H1 (cell line): ENCODE measurements at regions not wholly inside any gene's neighbourhood (a gene's known extent, or its start where the extent isn't known, plus 50 kb on each side); places are given as distances from the start of the nearest gene placed in this dataset.
"Not testable (repeated sequence)": the region's sequence is repeated elsewhere in the genome, so short reads cannot be mapped to it uniquely, and the experiment has no call there.

Experiments used
- CTCF ChIA-PET: fragments of 300-600 bp; sonication (Branson Sonifier 250); formaldehyde crosslinking; loops from one replicate; lab custom pipeline; 2021; ENCODE audit not compliant: partially characterized antibody; lab: Charles Lee
- POLR2A ChIA-PET: fragments of 300-600 bp; sonication (Branson Sonifier 250); formaldehyde crosslinking; loops from one replicate; lab custom pipeline; 2021; ENCODE audit warnings: inconsistent platforms; ENCODE audit not compliant: partially characterized antibody; lab: Charles Lee
- DNase-seq, 2 experiments: peaks; one replicate each; pipeline versions ENCODE4 v3.0.0 to v3.0.0-alpha.2; 2010 to 2022; ENCODE audit warnings: low spot score in 2 of 2, low read depth in 1 of 2, mixed read lengths in 1 of 2
- FAIRE-seq: peaks from 2 replicates; lab custom pipeline; 2011; peaks lifted over from hg19 to GRCh38; lab: Jason Lieb, UNC
- H2AFZ ChIP-seq: 2 replicates; pipeline ENCODE4 v1.8.1; 2012; ENCODE audit warnings: low read length, inconsistent platforms
- H2AK5ac ChIP-seq: 2 replicates; pipeline ENCODE4 v1.6.1; 2013; ENCODE audit warnings: low read depth, low read length
- H2BK120ac ChIP-seq: replicated peaks from 2 replicates; pipeline ENCODE3; 2013; ENCODE audit warnings: low read depth, low read length, inconsistent platforms
- H2BK12ac ChIP-seq: 2 replicates; pipeline ENCODE4 v1.6.1; 2013; ENCODE audit warnings: low read depth, low read length
- H2BK15ac ChIP-seq: 2 replicates; pipeline ENCODE4 v1.6.1; 2013; ENCODE audit warnings: low read length
- H2BK20ac ChIP-seq: 2 replicates; pipeline ENCODE4 v1.6.1; 2013; ENCODE audit warnings: low read length
- H2BK5ac ChIP-seq: 2 replicates; pipeline ENCODE4 v1.6.1; 2013; ENCODE audit warnings: low read depth, low read length
- H3K14ac ChIP-seq: 2 replicates; pipeline ENCODE4 v1.6.1; 2013; ENCODE audit warnings: inconsistent platforms; ENCODE audit not compliant: insufficient read length
- H3K18ac ChIP-seq: 2 replicates; pipeline ENCODE4 v1.6.1; 2013; ENCODE audit warnings: low read length; ENCODE audit errors: extremely low read depth
- H3K23ac ChIP-seq: 2 replicates; pipeline ENCODE4 v1.6.1; 2013; ENCODE audit warnings: inconsistent platforms; ENCODE audit not compliant: insufficient read length
- H3K23me2 ChIP-seq: 2 replicates; pipeline ENCODE4 v1.6.1; 2013; ENCODE audit warnings: low read depth, low read length
- H3K27ac ChIP-seq: 2 replicates; pipeline ENCODE4 v1.6.1; 2011; ENCODE audit warnings: low read depth, low read length, inconsistent platforms
- H3K27me3 ChIP-seq, 4 experiments: replicated peaks in 1 of 4; 1 replicate in 1 of 4; 2 replicates in 3 of 4; pipeline versions ENCODE4 v1.6.1 to v1.8.1; 2011 to 2013; ENCODE audit warnings: low read length in 3 of 4, mild to moderate bottlenecking in 3 of 4, inconsistent platforms in 2 of 4, mixed read lengths in 2 of 4, moderate library complexity in 1 of 4; ENCODE audit not compliant: control insufficient read depth in 3 of 4, insufficient read depth in 3 of 4; ENCODE audit errors: extremely low read depth in 1 of 4
- H3K36me3 ChIP-seq, 4 experiments: 2 replicates each; pipeline versions ENCODE4 v1.6.1 to v1.8.1; 2011 to 2013; ENCODE audit warnings: mild to moderate bottlenecking in 4 of 4, low read length in 3 of 4, moderate library complexity in 2 of 4, control low read depth in 1 of 4, inconsistent platforms in 1 of 4; ENCODE audit not compliant: insufficient read depth in 4 of 4, control insufficient read depth in 2 of 4
- H3K4ac ChIP-seq: replicated peaks from 2 replicates; pipeline ENCODE3; 2013; ENCODE audit warnings: low read length, low read depth, mixed read lengths, inconsistent platforms; ENCODE audit not compliant: insufficient read length
- H3K4me1 ChIP-seq, 4 experiments: replicated peaks in 1 of 4; 1 replicate in 1 of 4; 2 replicates in 3 of 4; pipeline versions ENCODE4 v1.6.1 to v1.8.1; 2011 to 2013; ENCODE audit warnings: low read length in 3 of 4, inconsistent platforms in 2 of 4, mixed read lengths in 1 of 4; ENCODE audit not compliant: insufficient read depth in 4 of 4, control insufficient read depth in 3 of 4
- H3K4me2 ChIP-seq, 2 experiments: 2 replicates each; pipeline versions ENCODE4 v1.6.1 to v1.8.1; 2011 to 2013; ENCODE audit warnings: low read depth in 2 of 2, low read length in 2 of 2, control low read depth in 1 of 2, inconsistent platforms in 1 of 2, mild to moderate bottlenecking in 1 of 2; ENCODE audit not compliant: insufficient read depth in 1 of 2
- H3K4me3 ChIP-seq, 4 experiments: fragments of 200-600, 300-600 bp in 1 of 4; sonication (generic), shearing (Covaris generic), sonication (Bioruptor Twin) in 1 of 4; 2 replicates each; pipeline versions ENCODE4 v1.5.1 to v1.8.1; 2011 to 2016; ENCODE audit warnings: low read length in 4 of 4, low read depth in 3 of 4, control low read depth in 2 of 4, inconsistent platforms in 2 of 4, mild to moderate bottlenecking in 2 of 4, mixed read lengths in 1 of 4, moderate library complexity in 1 of 4; ENCODE audit not compliant: insufficient read depth in 2 of 4; ENCODE audit errors: extremely low read depth in 1 of 4
- H3K56ac ChIP-seq: replicated peaks from 2 replicates; pipeline ENCODE3; 2013; ENCODE audit warnings: low read depth, mild to moderate bottlenecking, mixed read lengths, low read length, inconsistent platforms; ENCODE audit not compliant: insufficient read length
- H3K79me1 ChIP-seq: 2 replicates; pipeline ENCODE4 v1.6.1; 2013; ENCODE audit warnings: low read depth, low read length, control low read depth
- H3K79me2 ChIP-seq, 2 experiments: 2 replicates each; pipeline versions ENCODE4 v1.6.1 to v1.8.1; 2012 to 2013; ENCODE audit warnings: low read length in 2 of 2, mild to moderate bottlenecking in 2 of 2, inconsistent platforms in 1 of 2; ENCODE audit not compliant: insufficient read depth in 2 of 2, control insufficient read depth in 1 of 2
- H3K9ac ChIP-seq, 4 experiments: replicated peaks in 1 of 4; 1 replicate in 1 of 4; 2 replicates in 3 of 4; pipeline versions ENCODE4 v1.6.1 to v1.8.1; 2011 to 2013; ENCODE audit warnings: low read depth in 3 of 4, low read length in 3 of 4, control low read depth in 2 of 4, mild to moderate bottlenecking in 2 of 4, moderate library complexity in 2 of 4, inconsistent platforms in 1 of 4; ENCODE audit errors: extremely low read depth in 1 of 4
- H3K9me3 ChIP-seq, 2 experiments: 2 replicates each; pipeline versions ENCODE4 v1.6.1 to v1.8.1; 2012 to 2013; ENCODE audit warnings: mild to moderate bottlenecking in 2 of 2, moderate library complexity in 2 of 2, control low read depth in 1 of 2, inconsistent platforms in 1 of 2, low read depth in 1 of 2, low read length in 1 of 2, mixed read lengths in 1 of 2; ENCODE audit not compliant: insufficient read depth in 2 of 2
- H4K20me1 ChIP-seq, 2 experiments: replicated peaks in 1 of 2; 2 replicates each; pipeline versions ENCODE3 to v1.8.1; 2011 to 2013; ENCODE audit warnings: inconsistent platforms in 2 of 2, low read length in 2 of 2, mild to moderate bottlenecking in 1 of 2; ENCODE audit not compliant: insufficient read depth in 2 of 2, control insufficient read depth in 1 of 2
- H4K5ac ChIP-seq: 2 replicates; pipeline ENCODE4 v1.6.1; 2013; ENCODE audit warnings: low read length, low read depth, mixed read lengths, inconsistent platforms; ENCODE audit not compliant: insufficient read length
- H4K8ac ChIP-seq: 2 replicates; pipeline ENCODE4 v1.8.0; 2013; ENCODE audit warnings: mild to moderate bottlenecking, moderate library complexity, low read length, inconsistent platforms; ENCODE audit not compliant: insufficient read depth; ENCODE audit errors: extremely low read depth
- H4K91ac ChIP-seq: replicated peaks from 2 replicates; pipeline ENCODE3; 2013; ENCODE audit warnings: low read length, mixed read lengths, inconsistent platforms; ENCODE audit not compliant: insufficient read length
- WGBS, 2 experiments: shearing (Covaris generic) in 1 of 2; methylation state at CpG; one replicate each; pipeline versions ENCODE4 v1.1.6 to v1.1.7; 2013 to 2015; ENCODE audit warnings: low lambda C conversion rate in 2 of 2, mixed read lengths in 2 of 2, inconsistent platforms in 1 of 2, low coverage in 1 of 2, missing lambda C conversion rate in 1 of 2; ENCODE audit not compliant: insufficient replicate concordance in 2 of 2, insufficient coverage in 1 of 2, insufficient read length in 1 of 2; ENCODE audit errors: extremely low coverage in 1 of 2, missing lambda C conversion rate in 1 of 2; 5-methylcytosine and 5-hydroxymethylcytosine counted together

GRCh38 chr20:47908361-47909035 is 123.2 kb upstream of the SULF2 start:
- H2BK5ac ChIP-seq, H3K79me1 ChIP-seq, H3K9ac ChIP-seq, H2BK120ac ChIP-seq, H4K8ac ChIP-seq, POLR2A ChIA-PET, DNase-seq, H2BK12ac ChIP-seq, H3K36me3 ChIP-seq, H4K20me1 ChIP-seq, H2BK20ac ChIP-seq, H3K56ac ChIP-seq, H4K5ac ChIP-seq, H2AFZ ChIP-seq, H3K79me2 ChIP-seq, H3K27ac ChIP-seq, H3K4me3 ChIP-seq, H3K27me3 ChIP-seq, H2BK15ac ChIP-seq, H3K14ac ChIP-seq, H3K23me2 ChIP-seq, H3K4me2 ChIP-seq, H2AK5ac ChIP-seq, H3K23ac ChIP-seq, H3K18ac ChIP-seq, H3K4me1 ChIP-seq, FAIRE-seq, H4K91ac ChIP-seq, H3K4ac ChIP-seq, H3K9me3 ChIP-seq: not testable (repeated sequence)
- WGBS, 2 experiments: 88% methylated on average over 14 of the region's 15 CpGs; no CpG with 5 or more reads in 1 of the 2 experiments
- CTCF ChIA-PET: interaction anchor here (1.3 kb wide), 1 partner anchor 13 kb away, joined by 3 read pairs; no protein-coding TSS in a partner anchor

GRCh38 chr20:47907951-47908350 is 122.7 kb upstream of the SULF2 start:
- H4K91ac ChIP-seq, H3K4me3 ChIP-seq, H3K18ac ChIP-seq, H3K9me3 ChIP-seq, H3K14ac ChIP-seq, H2BK15ac ChIP-seq, H3K36me3 ChIP-seq, H3K4me1 ChIP-seq, H3K27ac ChIP-seq, H2BK120ac ChIP-seq, CTCF ChIA-PET, H3K79me1 ChIP-seq, H2BK20ac ChIP-seq, H3K56ac ChIP-seq, H4K5ac ChIP-seq, H3K23me2 ChIP-seq, POLR2A ChIA-PET, H3K4me2 ChIP-seq, FAIRE-seq, H2BK5ac ChIP-seq, H2AK5ac ChIP-seq, H3K79me2 ChIP-seq, H2AFZ ChIP-seq, H2BK12ac ChIP-seq, H4K20me1 ChIP-seq, H3K9ac ChIP-seq, H4K8ac ChIP-seq, H3K27me3 ChIP-seq, H3K4ac ChIP-seq, H3K23ac ChIP-seq, DNase-seq: not testable (repeated sequence)
- WGBS, 2 experiments: 90% methylated on average over 7 of the region's 7 CpGs; no CpG with 5 or more reads in 1 of the 2 experiments
